C4-2B (cell line): ENCODE measurements at regions not wholly inside any gene's neighbourhood (a gene's known extent, or its start where the extent isn't known, plus 50 kb on each side); places are given as distances from the start of the nearest gene placed in this dataset.

Source experiments
- ZFX ChIP-seq: fragments of 450-650 bp; IDR thresholded peaks from 2 replicates; pipeline ENCODE4 v1.6.1; 2017
- TF ChIP-seq, protein P1 (sequence below): fragments of 450-650 bp; conservative IDR thresholded peaks from 2 replicates; pipeline ENCODE4 v1.5.1; 2017; ENCODE audit warnings: mild to moderate bottlenecking

DNA sequence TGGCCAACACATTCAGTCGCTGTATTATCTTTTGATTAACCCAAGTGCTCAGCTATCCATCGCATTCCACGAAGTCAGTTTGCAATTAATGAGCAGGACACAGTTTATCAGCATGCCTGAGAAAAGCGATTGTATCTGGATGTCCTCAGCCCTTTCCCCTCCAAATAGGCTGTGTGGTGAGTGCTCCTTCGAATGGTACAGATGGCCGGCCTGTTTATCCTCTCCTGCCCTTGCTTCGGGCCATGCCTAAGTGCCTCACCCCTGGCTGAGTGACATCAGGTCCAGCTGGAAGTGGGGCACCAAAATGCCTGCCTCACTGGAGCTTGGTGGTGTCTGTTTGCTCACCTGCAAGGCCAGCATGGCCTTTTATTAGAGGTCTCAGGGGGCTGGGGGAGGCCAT lies 317.3 kb downstream of the GADD45G start:
- TF ChIP-seq, protein P1, sequence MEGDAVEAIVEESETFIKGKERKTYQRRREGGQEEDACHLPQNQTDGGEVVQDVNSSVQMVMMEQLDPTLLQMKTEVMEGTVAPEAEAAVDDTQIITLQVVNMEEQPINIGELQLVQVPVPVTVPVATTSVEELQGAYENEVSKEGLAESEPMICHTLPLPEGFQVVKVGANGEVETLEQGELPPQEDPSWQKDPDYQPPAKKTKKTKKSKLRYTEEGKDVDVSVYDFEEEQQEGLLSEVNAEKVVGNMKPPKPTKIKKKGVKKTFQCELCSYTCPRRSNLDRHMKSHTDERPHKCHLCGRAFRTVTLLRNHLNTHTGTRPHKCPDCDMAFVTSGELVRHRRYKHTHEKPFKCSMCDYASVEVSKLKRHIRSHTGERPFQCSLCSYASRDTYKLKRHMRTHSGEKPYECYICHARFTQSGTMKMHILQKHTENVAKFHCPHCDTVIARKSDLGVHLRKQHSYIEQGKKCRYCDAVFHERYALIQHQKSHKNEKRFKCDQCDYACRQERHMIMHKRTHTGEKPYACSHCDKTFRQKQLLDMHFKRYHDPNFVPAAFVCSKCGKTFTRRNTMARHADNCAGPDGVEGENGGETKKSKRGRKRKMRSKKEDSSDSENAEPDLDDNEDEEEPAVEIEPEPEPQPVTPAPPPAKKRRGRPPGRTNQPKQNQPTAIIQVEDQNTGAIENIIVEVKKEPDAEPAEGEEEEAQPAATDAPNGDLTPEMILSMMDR, result no peak
- TF ChIP-seq ZFX, result no peak
